Esophagus muscularis mucosa (tissue), 4 donors: ENCODE measurements at regions not wholly inside any gene's neighbourhood (a gene's known extent, or its start where the extent isn't known, plus 50 kb on each side); places are given as distances from the start of the nearest gene placed in this dataset.
"Not testable (repeated sequence)": the region's sequence is repeated elsewhere in the genome, so short reads cannot be mapped to it uniquely, and the experiment has no call there.

Experiments used
- DNase-seq: peaks from one replicate; pipeline ENCODE4 v3.0.0-alpha.2; 2017; ENCODE audit errors: extremely low spot score
- H3K27ac ChIP-seq, 4 donors: fragments of 200-600 bp; sonication (generic); replicated peaks in 1 of 4; 1 replicate in 3 of 4; 2 replicates in 1 of 4; pipeline ENCODE4 v1.5.1; 2016 to 2019; ENCODE audit warnings: mild to moderate bottlenecking in 1 of 4
- H3K27me3 ChIP-seq, 4 donors: fragments of 200-600 bp; sonication (generic); one replicate each; pipeline versions ENCODE4 v1.5.1 to v1.6.0; 2016 to 2019
- H3K36me3 ChIP-seq, 4 donors: fragments of 200-600 bp; sonication (generic); one replicate each; pipeline ENCODE4 v1.5.1; 2016 to 2019
- H3K4me1 ChIP-seq, 4 donors: fragments of 200-600 bp; sonication (generic); one replicate each; pipeline ENCODE4 v1.5.1; 2016 to 2019
- H3K4me3 ChIP-seq, 4 donors: fragments of 200-600 bp; sonication (generic); 1 replicate in 2 of 4; 2 replicates in 2 of 4; pipeline ENCODE4 v1.5.1; 2016 to 2019; ENCODE audit warnings: mild to moderate bottlenecking in 4 of 4, moderate library complexity in 1 of 4
- H3K9me3 ChIP-seq, 4 donors: fragments of 200-600 bp; sonication (generic); 1 replicate in 3 of 4; 2 replicates in 1 of 4; pipeline ENCODE4 v1.5.1; 2016 to 2019
- CTCF ChIP-seq, 3 experiments: fragments of 200-600 bp in 2 of 3; fragments of 450-650 bp in 1 of 3; sonication (generic) in 2 of 3; IDR thresholded peaks; one replicate each; pipeline ENCODE4 v1.5.1; 2017 to 2019; ENCODE audit warnings: antibody characterized with exemption in 3 of 3, mild to moderate bottlenecking in 2 of 3, moderate library complexity in 1 of 3
- EP300 ChIP-seq: sonication (generic); formaldehyde crosslinking; IDR thresholded peaks from one replicate; pipeline ENCODE4 v1.6.1; 2017; ENCODE audit warnings: antibody characterized with exemption
- POLR2A ChIP-seq: fragments of 450-650 bp; IDR thresholded peaks from one replicate; pipeline ENCODE4 v1.6.1; 2017; ENCODE audit warnings: antibody characterized with exemption, moderate library complexity, mild to moderate bottlenecking, low read depth
- POLR2AphosphoS5 ChIP-seq, 2 donors: sonication (generic); formaldehyde crosslinking; IDR thresholded peaks; one replicate each; pipeline ENCODE4 v1.6.1; 2017; ENCODE audit warnings: antibody characterized with exemption in 2 of 2
- WGBS: methylation state at CpG from one replicate; pipeline ENCODE4 v1.1.5; 2018; 5-methylcytosine and 5-hydroxymethylcytosine counted together
- intact Hi-C: fragments of 100-400 bp; cut with DNase I; formaldehyde crosslinking; loops from one replicate; pipeline ENCODE4 v1.15.1; 2023

DNA sequence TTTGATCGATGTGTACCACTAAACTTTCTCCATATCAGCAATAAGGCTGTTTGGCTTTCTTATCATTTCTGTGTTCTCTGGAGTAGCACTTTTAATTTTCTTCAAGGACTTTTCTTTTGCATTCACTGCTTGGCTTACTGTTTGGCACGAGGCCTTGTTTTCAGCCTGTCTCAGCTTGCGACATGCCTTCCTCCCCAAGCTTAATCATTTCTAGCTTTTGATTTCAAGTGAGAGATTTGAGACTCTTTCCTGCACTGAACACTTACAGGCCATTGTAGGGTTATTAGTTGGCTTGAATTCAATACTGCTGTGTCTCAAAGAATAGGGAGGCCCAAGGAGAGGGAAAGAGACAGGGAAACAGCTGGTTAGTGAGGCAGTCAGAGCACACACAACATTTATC lies 120.6 kb upstream of the KCND3 start:
- Histone ChIP-seq H3K36me3 (no peaks in the 10 kb centered on the region), H3K27ac (no peak overlapping the region), H3K27me3 (no peaks in the 10 kb centered on the region), H3K4me1 (no peaks in the 10 kb centered on the region), H3K9me3 (peaks cover 0 to 12% (median 0%) of the 10 kb centered on the region in 4 donors), H3K4me3 (no peak overlapping the region)
- WGBS: 56% methylated on average over 3 of the region's 3 CpGs
- TF ChIP-seq POLR2AphosphoS5 (IDR thresholded peaks at IDR 0.05) (no peak), CTCF (IDR thresholded peaks at IDR 0.05) (no peak), EP300 (no peak), POLR2A (no peak)
- no peak for DNase-seq
- intact Hi-C loops: no loop called here

- TF ChIP-seq POLR2A: no peak
- no peak for TF ChIP-seq CTCF (IDR thresholded peaks at IDR 0.05)
- no peak for TF ChIP-seq EP300
- TF ChIP-seq POLR2AphosphoS5 (IDR thresholded peaks at IDR 0.05): no peak
- intact Hi-C loops: no loop called here
- Histone ChIP-seq H3K9me3 (peaks cover 0 to 6% (median 0%) of the 10 kb centered on the region in 4 donors), H3K27me3 (no peaks in the 10 kb centered on the region), H3K4me1 (no peaks in the 10 kb centered on the region), H3K36me3 (no peaks in the 10 kb centered on the region), H3K4me3 (no peak overlapping the region), H3K27ac (no peak overlapping the region)
- DNase-seq: no peak
- 80% methylated on average over 1 of the region's 1 CpG for WGBS
Observed at GRCh38 chr1:112111734-112112133, 122.3 kb upstream of the KCND3 start.

DNA sequence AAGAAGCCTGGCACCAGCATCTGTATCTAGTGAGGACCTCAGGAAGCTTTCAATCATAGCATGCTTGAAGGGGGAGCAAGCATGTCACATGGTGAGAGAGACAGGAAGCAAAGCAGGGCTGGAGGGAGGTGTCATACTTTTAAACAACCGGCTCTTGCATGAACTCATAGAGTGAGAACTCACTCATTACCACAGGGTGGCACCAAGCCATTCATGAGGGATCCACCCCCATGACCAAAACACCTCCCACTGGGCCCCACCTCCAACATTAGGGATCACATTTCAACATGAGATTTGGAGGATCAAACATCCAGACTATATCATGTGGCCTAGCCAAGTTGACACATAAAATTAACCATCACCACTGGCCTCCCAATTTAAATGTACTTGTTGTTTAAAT lies 125.1 kb upstream of the KCND3 start:
- Histone ChIP-seq H3K9me3 (no peaks in the 10 kb centered on the region), H3K27ac (no peak overlapping the region), H3K4me1 (no peaks in the 10 kb centered on the region), H3K27me3 (no peaks in the 10 kb centered on the region), H3K36me3 (no peaks in the 10 kb centered on the region), H3K4me3 (no peak overlapping the region)
- TF ChIP-seq POLR2A (no peak), CTCF (IDR thresholded peaks at IDR 0.05) (no peak), EP300 (no peak), POLR2AphosphoS5 (IDR thresholded peaks at IDR 0.05) (no peak)
- 33% methylated on average over 1 of the region's 1 CpG for WGBS
- DNase-seq: no peak
- intact Hi-C loops: no loop called here

- H3K36me3 ChIP-seq: no peaks in the 10 kb centered on the region
- TF ChIP-seq EP300 (no peak), POLR2A (no peak), POLR2AphosphoS5 (IDR thresholded peaks at IDR 0.05) (no peak), CTCF (IDR thresholded peaks at IDR 0.05) (no peak)
- intact Hi-C loops: no loop called here
- H3K4me3 ChIP-seq: no peak overlapping the region
- H3K9me3 ChIP-seq: no peaks in the 10 kb centered on the region
- H3K4me1 ChIP-seq: no peaks in the 10 kb centered on the region
- DNase-seq: no peak
- 84% methylated on average over 2 of the region's 2 CpGs for WGBS
- H3K27me3 ChIP-seq: no peaks in the 10 kb centered on the region
- no peak overlapping the region for H3K27ac ChIP-seq
Observed at GRCh38 chr1:112126598-112126997, 137.1 kb upstream of the KCND3 start.

DNA sequence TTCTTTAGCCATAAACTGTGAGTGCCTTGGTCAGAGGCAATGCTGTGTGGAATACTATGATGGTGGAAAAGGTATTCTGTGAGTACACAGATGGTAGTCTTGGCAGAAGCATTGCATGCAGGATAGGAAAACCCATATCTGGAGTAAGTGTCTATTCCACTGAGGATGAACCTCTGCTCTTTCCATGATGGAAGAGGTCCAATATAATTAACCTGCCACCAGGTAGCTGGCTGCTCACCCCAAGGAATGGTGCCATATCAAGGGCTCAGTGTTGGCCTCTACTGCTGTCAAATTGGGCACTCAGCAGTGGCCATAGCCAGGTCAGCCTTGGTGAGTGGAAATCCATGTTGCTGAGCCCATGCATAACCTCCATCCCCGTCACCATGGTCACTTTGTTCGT lies 138.1 kb upstream of the KCND3 start:
- H3K27me3 ChIP-seq, H3K9me3 ChIP-seq, H3K27ac ChIP-seq, intact Hi-C loops, H3K4me3 ChIP-seq, H3K36me3 ChIP-seq, H3K4me1 ChIP-seq: not testable (repeated sequence)
- 88% methylated on average over 2 of the region's 2 CpGs for WGBS
- peak; percentile 17 for DNase-seq
